ENCODE measurements at regions not wholly inside any gene's neighbourhood (a gene's known extent, or its start where the extent isn't known, plus 50 kb on each side); places are given as distances from the start of the nearest gene placed in this dataset.

DNA sequence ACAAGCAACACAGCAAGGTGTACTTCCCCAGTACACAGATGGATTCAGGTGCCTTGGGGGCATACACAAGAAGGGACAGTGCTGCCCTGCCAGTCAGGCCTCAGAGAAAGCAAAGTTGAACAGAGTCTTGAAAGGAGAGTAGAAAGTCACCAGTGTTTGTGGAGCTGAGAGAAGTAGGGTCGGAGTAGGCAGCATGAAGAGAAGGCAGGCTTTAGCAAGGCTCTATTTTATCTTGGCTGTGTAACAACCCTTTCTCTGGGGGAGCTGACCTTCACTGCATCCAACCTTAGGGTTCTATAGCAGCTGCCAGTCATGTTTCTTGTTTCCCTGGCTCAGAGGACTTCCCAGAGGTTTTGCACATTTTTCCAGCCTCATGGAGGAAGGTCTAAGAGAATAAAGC is 77.4 kb upstream of the BLID start:
- no peak for DNase-seq

DNA sequence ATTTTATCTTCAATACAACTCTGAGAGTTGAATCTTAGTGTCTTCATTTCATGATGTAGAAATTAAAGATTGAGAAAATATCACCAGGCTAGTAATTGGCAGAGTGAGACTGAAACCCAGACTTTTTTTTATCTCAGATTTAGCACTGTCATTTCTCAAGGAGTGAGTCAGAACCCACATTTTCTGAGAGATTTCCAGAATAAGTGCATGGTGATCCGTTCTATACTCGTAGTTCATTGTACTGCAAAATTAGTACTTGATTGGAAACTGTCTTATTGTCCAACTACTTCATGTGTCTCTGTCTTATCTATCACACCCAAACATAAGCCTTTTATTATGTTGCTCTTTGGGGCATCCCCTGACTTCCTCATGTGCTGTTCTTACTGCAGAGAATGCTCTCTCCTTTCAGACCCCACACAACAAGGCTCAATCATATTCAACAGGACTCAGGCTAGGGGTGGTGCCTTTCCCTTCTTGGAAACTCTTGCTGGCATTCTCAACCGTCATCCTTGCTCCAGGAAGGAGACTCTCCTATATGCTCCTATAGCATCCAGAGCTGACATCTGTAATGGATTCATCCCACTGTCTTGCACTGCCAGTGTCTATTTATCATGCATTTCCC is 76.7 kb upstream of the BLID start:
- no peak for DNase-seq

GRCh38 chr11:122190768-122191167 is 74.8 kb upstream of the BLID start:
- no peak for DNase-seq

DNA sequence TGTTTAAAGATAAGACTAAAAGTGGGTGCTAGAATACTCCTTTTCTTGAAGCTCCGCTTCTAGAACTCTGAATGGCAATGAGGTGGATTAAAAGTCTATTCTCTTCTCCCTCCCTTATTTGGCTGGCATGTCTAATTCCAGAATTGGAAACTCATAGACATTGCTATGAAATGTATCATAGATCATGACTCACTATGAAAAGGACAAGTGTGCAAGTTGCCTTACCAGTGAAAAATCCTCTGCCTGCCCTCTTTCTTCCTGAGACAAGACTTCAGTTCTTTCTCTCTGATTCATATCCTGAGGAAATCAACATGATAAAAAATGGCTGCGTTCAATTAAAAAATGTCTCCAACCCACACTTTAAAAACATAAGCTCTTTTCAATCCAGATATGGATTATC is 73.2 kb upstream of the BLID start:
- no peak for DNase-seq

DNA sequence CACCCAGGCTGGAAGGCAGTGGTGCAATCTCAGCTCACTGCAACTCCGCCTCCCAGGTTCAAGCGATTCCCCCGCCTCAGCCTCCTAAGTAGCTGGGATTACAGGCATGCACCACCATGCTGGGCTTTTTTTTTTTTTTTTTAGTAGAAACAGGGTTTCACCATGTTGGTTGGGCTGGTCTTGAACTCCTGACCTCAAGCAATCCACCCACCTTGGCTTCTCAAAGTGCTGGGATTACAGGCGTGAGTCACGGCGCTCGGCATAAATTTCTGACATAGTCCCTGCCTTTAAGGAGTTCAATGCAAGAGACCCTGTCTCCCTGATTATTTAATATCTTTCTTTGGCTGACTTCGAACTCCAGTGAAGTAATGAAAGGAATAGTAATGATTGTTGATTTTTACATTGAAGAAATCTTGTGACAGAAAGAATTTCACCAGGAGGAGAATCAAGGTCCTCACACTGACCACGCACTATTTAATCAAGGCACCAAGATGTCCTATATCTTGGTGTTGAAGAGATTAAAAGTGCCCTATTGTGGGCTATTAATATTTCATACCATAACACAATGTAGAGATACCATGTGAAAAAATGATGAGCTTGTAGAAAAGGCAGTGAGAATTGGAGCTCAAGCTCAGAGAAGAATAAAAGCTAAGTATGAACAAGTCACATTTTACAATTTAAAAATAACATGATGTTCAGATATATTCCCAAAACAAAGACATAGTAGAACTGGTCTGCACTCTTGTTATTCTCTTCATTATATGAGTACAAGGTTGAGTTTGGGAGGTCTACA is 71.6 kb upstream of the BLID start:
- no peak for DNase-seq

GRCh38 chr11:122186439-122187080 is 70.5 kb upstream of the BLID start:
- no peak for DNase-seq

- DNase-seq, result no peak
These were observed 67.9 kb upstream of the BLID start for GRCh38 chr11:122183933-122184332.

GRCh38 chr11:122181893-122182292 is 65.9 kb upstream of the BLID start:
- no peak for DNase-seq

DNA sequence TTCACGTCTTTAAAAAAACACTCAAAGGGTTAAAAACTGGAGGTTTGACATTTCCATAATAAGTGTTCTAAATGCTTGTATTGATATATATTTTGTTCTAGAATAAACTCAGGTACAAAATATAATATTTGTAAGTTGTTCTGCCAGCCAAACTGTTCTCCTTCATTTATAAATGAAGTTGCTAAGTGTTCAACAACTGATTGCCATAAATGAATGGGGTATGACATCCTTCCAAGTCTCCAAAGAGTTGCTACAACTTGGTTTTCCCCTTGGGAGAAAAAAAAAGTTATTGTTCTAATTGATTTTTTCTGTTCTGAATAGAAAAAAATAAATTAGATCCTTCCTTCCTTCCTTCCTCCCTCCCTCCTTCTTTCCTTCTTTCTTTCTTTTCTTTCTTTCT is 65.4 kb upstream of the BLID start:
- DNase-seq, result no peak

GRCh38 chr11:122179961-122180834 is 64.2 kb upstream of the BLID start:
- DNase-seq, result no peak

DNA sequence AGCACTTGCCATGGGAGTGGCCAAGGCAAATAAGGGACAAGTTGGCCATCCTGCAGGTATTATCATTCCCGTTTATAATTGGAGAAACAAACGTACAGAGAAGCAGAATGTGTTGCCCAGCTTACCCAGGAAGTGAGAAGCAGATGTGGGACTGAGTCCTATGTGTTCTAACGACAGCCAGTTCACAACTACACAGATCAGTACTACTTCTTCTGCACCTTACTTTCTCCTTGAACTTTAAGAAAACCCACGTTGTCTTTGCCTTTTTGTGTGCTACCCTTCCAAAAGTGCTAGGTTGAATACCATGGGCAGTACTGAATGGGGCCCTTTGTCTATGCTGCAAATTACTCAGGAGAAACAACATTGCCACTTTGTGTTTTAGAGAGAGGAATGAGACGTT is 62.8 kb upstream of the BLID start:
- no peak for DNase-seq

- DNase-seq, result no peak
These were observed 61.2 kb upstream of the BLID start for GRCh38 chr11:122177238-122177637.

DNA sequence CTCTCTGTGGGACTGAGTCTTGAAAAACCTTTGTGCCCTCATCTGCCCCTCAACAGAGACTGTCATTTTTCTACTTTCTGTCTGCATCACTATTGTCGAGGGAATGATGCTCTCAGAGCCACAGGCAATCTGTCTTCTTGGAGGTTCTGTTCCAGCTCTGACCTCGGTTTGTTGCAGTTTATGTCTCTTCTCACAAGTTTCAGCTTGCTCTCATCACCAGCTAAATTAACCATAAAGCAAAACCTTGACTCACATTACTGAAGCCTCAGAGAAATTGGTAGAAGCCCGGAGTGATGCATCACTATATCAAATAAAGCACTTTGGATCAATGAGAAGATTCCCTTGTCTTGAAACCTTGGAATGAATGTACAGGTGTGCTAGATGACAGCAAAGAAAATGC is 60.6 kb upstream of the BLID start:
- DNase-seq, result no peak

GRCh38 chr11:122175306-122175705 is 59.3 kb upstream of the BLID start:
- no peak for DNase-seq

- DNase-seq, result no peak
These were observed 57.6 kb upstream of the BLID start for GRCh38 chr11:122173587-122173986.

DNA sequence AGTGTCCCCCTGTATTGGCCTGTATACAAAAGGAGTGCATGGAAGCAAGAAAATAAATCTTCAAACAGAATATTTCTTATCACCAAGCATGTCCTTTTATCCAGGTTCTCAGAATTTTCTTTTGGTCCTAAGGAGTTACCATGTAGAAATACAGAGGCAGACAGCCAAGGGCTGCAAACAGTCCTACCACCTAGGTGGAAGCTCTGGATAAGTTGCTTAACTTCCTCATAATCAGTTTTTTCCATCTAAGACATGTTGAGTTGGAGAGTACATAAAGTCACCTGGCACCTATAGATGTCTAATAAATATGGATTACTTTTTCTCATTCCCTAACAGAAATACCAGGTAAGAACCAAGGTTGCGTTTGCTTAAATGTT is 57.0 kb upstream of the BLID start:
- DNase-seq, result no peak

DNA sequence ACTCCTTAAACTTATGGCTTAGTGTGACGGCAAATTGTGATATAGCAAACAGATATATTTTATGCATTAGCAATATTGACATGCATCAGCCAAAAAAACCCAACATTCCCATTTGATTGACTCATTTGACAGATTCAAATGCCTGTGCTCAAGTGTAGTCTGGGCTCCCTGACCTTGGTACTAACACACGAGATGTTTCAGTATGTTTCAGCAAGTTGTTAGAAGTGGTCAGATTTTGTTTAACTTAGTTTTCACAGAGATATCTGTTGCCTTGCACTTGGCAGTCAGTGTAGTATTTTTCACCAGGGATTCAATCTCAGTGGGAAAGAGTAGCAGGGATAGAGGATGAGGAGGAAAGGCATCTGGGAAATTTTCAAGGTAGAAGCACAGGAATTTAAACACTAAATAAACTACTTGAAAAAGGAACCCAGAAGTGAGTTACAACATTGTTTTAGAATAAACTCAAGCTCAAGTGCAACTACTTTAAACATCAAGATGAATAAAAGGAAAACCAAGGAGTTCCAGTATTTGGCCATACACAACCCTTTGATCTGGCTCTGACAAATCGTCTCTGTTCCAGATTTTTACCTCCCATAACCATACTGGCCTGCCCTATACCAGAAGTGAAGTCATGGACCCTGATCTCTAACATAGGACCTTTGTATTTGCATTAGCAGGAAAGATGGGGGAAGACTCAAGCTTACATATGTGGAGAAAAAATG is 56.5 kb upstream of the BLID start:
- DNase-seq, result no peak

DNA sequence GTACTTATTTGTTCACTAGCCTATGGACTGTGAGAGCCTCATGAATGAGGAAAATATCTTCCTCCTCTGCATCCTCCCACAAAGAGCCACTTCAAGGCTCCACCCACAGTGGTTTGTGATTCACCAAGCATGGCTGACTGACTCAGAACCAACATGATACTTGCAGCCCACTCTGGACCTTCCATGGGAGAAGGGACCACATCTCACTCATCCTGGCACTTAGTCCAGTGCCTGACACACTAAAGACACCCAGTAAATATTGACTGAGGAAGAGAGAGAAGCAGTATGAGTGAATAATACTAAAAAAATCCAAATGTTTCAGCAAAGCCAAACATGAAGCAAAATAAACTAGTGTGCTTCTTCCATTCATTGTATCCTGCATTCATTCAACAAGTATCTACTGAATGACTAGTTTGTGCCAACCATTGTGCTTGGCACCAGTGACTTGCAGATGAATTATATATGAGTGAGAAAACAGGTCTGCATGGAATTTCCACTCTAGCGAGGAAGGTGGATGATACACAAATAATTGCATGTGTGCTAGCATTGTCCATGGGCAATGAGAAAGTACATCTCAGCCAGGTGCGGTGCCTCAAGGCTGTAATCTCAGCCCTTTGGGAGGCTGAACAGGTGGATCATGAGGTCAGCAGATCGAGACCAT is 54.9 kb upstream of the BLID start:
- no peak for DNase-seq

GRCh38 chr11:122168218-122168617 is 52.2 kb upstream of the BLID start:
- no peak for DNase-seq

DNA sequence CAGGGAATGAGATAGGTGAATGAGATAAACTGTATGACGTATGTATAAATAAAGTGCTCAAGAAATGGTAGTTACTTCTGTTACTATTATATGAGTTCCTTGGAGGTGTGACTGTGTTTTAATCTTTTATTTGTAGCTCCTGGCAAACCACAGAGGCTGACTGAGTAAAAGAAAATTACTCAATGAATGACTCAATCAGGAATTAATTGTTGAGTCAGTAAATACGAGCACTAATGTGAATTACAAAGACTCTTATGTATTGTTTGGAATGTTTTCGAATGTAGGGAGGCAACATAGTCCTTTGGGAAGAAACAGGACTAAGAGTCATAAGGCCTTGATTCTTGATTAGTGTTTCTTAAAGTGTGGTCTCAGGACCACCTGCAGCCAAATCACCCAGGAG is 51.1 kb upstream of the BLID start:
- no peak for DNase-seq

- DNase-seq, result no peak
These were observed 49.8 kb upstream of the BLID start for GRCh38 chr11:122165607-122166371.

Data from effector CD8-positive, alpha-beta T cell (primary cell).